ENCODE measurements at regions not wholly inside any gene's neighbourhood (a gene's known extent, or its start where the extent isn't known, plus 50 kb on each side); places are given as distances from the start of the nearest gene placed in this dataset.
"Not testable (repeated sequence)": the region's sequence is repeated elsewhere in the genome, so short reads cannot be mapped to it uniquely, and the experiment has no call there.

- not testable (repeated sequence) for TF ChIP-seq POLR2AphosphoS5 (IDR thresholded peaks at IDR 0.05; ENCODE audit: low read depth); CTCF (IDR thresholded peaks at IDR 0.05; ENCODE audit: insufficient read depth, low read length); REST (IDR thresholded peaks at IDR 0.05; ENCODE audit: insufficient replicate concordance, low read depth); GABPA (IDR thresholded peaks at IDR 0.05; ENCODE audit: low read depth)
Measured at GRCh38 chr17:20387549-20387948, 79.8 kb downstream of the LGALS9B start.

Measured in HL-60 (cell line).